ENCODE measurements at regions not wholly inside any gene's neighbourhood (a gene's known extent, or its start where the extent isn't known, plus 50 kb on each side); places are given as distances from the start of the nearest gene placed in this dataset.

- ChIA-PET POLR2A (no interaction called here), CTCF (interaction anchor here (1.1 to 1.3 kb wide), 3 partner anchors 10 to 24 kb away, joined by 3 to 4 read pairs (median 3); no protein-coding TSS in a partner anchor)
- no peak for TF ChIP-seq CTCF (IDR thresholded peaks at IDR 0.05; ENCODE audit: control extremely low read depth, extremely low read depth, low read depth, missing control alignments)
- DNase-seq (ENCODE audit: extremely low spot score): no peak
Observed at GRCh38 chr10:120770496-120770895, 80.7 kb upstream of the WDR11 start.

- DNase-seq (ENCODE audit: extremely low spot score): no peak
- no peak for TF ChIP-seq CTCF (IDR thresholded peaks at IDR 0.05; ENCODE audit: control extremely low read depth, extremely low read depth, low read depth, missing control alignments)
- ChIA-PET POLR2A (no interaction called here), CTCF (interaction anchor here (1.0 to 1.3 kb wide), 3 partner anchors 18 to 29 kb away, joined by 3 to 4 read pairs (median 3); no protein-coding TSS in a partner anchor)
Observed at GRCh38 chr10:120776442-120776841, 74.7 kb upstream of the WDR11 start.

GRCh38 chr10:120782336-120782735 is 68.8 kb upstream of the WDR11 start:
- ChIA-PET POLR2A (no interaction called here), CTCF (interaction anchor here (1.2 to 1.4 kb wide), 2 partner anchors 10 to 22 kb away, joined by 3 to 4 read pairs; no protein-coding TSS in a partner anchor)
- TF ChIP-seq CTCF (IDR thresholded peaks at IDR 0.05; ENCODE audit: control extremely low read depth, extremely low read depth, low read depth, missing control alignments): no peak
- DNase-seq (ENCODE audit: extremely low spot score): no peak

GRCh38 chr10:120783098-120783497 is 68.1 kb upstream of the WDR11 start:
- DNase-seq (ENCODE audit: extremely low spot score): no peak
- POLR2A ChIA-PET: no interaction called here
- CTCF ChIA-PET: interaction anchor here (1.4 kb wide), 1 partner anchor 11 kb away, joined by 4 read pairs; no protein-coding TSS in a partner anchor
- no peak for TF ChIP-seq CTCF (IDR thresholded peaks at IDR 0.05; ENCODE audit: control extremely low read depth, extremely low read depth, low read depth, missing control alignments)

GRCh38 chr10:120783867-120784266 is 67.3 kb upstream of the WDR11 start:
- ChIA-PET POLR2A (no interaction called here), CTCF (no interaction called here)
- DNase-seq (ENCODE audit: extremely low spot score): no peak
- TF ChIP-seq CTCF (IDR thresholded peaks at IDR 0.05; ENCODE audit: control extremely low read depth, extremely low read depth, low read depth, missing control alignments): no peak

- ChIA-PET CTCF (interaction anchor here (1.2 kb wide), 1 partner anchor 14 kb away, joined by 3 read pairs; no protein-coding TSS in a partner anchor), POLR2A (no interaction called here)
- no peak for TF ChIP-seq CTCF (IDR thresholded peaks at IDR 0.05; ENCODE audit: control extremely low read depth, extremely low read depth, low read depth, missing control alignments)
- no peak for DNase-seq (ENCODE audit: extremely low spot score)
Observed at GRCh38 chr10:120788771-120789170, 62.4 kb upstream of the WDR11 start.

Data from GM10248 (cell line).